Liver (tissue), 3 donors: ENCODE measurements at regions not wholly inside any gene's neighbourhood (a gene's known extent, or its start where the extent isn't known, plus 50 kb on each side); places are given as distances from the start of the nearest gene placed in this dataset.

Source experiments
- EGR1 ChIP-seq, 2 donors: IDR thresholded peaks; 2 replicates each; pipeline ENCODE4 v1.6.1; 2016 to 2018; ENCODE audit warnings: antibody characterized with exemption in 2 of 2, low read depth in 2 of 2
- GABPA ChIP-seq, 2 donors: IDR thresholded peaks in 1 of 2; conservative IDR thresholded peaks in 1 of 2; 2 replicates each; pipeline ENCODE4 v1.6.1; 2016; ENCODE audit warnings: antibody characterized with exemption in 2 of 2, mild to moderate bottlenecking in 1 of 2, moderate library complexity in 1 of 2
- JUND ChIP-seq, 2 donors: IDR thresholded peaks; 2 replicates each; pipeline ENCODE4 v1.6.1; 2016; ENCODE audit warnings: antibody characterized with exemption in 2 of 2
- RAD21 ChIP-seq, 2 donors: IDR thresholded peaks; 2 replicates each; pipeline ENCODE4 v1.6.1; 2016; ENCODE audit warnings: antibody characterized with exemption in 2 of 2, mild to moderate bottlenecking in 2 of 2
- RXRA ChIP-seq, 2 donors: IDR thresholded peaks; 2 replicates each; pipeline ENCODE4 v1.6.1; 2017 to 2018; ENCODE audit warnings: antibody characterized with exemption in 2 of 2, mild to moderate bottlenecking in 1 of 2
- SP1 ChIP-seq: IDR thresholded peaks from 2 replicates; pipeline ENCODE4 v1.6.1; 2018; ENCODE audit warnings: antibody characterized with exemption, mild to moderate bottlenecking
- TAF1 ChIP-seq: conservative IDR thresholded peaks from 2 replicates; pipeline ENCODE4 v1.6.1; 2016; ENCODE audit warnings: antibody characterized with exemption, mild to moderate bottlenecking
- YY1 ChIP-seq: IDR thresholded peaks from 2 replicates; pipeline ENCODE4 v1.6.1; 2016; ENCODE audit warnings: antibody characterized with exemption, mild to moderate bottlenecking
- TF ChIP-seq, protein P1 (sequence below): fragments of 150-350 bp; IDR thresholded peaks from 2 replicates; pipeline ENCODE4 v1.5.1; 2017; ENCODE audit warnings: improper control_type of control experiment, low read depth, low read length; ENCODE audit not compliant: missing input control
- TF ChIP-seq, protein P2 (sequence below): IDR thresholded peaks from 2 replicates; pipeline ENCODE4 v1.6.1; 2016; ENCODE audit warnings: antibody characterized with exemption
- TF ChIP-seq, protein P3 (sequence below): IDR thresholded peaks from 2 replicates; pipeline ENCODE4 v1.6.1; 2016; ENCODE audit warnings: antibody characterized with exemption, mild to moderate bottlenecking
- TF ChIP-seq, protein P4 (sequence below): IDR thresholded peaks from 2 replicates; pipeline ENCODE4 v1.6.1; 2016; ENCODE audit warnings: antibody characterized with exemption
- donor health status: healthy.
- donor health status: healthy.

DNA sequence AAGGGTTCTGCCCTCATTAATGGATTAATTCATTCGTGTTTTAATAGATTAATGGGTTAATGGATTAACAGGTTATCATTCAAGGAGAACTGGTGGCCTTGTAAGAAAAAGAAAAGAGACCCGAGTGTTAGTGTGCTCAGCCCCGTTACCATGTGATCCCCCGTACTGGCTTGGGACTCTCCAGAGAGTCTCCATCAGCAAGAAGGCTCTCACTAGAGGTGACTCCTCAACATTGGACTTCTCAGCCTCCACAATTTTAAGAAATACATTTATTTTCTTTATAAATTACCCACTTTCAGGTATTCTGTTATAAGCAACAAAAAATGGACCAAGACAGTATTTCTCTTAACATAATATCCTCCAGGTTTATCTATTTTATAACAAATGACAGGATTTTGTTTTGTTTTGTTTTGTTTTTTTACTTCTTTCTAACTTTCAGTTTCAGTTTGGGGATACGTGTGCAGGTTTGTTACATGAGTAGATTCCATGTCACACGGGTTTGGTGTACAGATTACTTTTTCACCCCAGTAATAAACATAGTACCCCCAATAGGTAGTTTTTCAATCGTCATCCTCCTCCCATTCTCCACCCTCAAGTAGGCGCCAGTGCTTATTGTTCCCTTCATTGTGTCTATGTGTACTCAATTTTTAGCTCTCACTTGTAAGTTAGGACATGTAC, 456.1 kb downstream of the DNAH5 start:
- TF ChIP-seq, protein P1, sequence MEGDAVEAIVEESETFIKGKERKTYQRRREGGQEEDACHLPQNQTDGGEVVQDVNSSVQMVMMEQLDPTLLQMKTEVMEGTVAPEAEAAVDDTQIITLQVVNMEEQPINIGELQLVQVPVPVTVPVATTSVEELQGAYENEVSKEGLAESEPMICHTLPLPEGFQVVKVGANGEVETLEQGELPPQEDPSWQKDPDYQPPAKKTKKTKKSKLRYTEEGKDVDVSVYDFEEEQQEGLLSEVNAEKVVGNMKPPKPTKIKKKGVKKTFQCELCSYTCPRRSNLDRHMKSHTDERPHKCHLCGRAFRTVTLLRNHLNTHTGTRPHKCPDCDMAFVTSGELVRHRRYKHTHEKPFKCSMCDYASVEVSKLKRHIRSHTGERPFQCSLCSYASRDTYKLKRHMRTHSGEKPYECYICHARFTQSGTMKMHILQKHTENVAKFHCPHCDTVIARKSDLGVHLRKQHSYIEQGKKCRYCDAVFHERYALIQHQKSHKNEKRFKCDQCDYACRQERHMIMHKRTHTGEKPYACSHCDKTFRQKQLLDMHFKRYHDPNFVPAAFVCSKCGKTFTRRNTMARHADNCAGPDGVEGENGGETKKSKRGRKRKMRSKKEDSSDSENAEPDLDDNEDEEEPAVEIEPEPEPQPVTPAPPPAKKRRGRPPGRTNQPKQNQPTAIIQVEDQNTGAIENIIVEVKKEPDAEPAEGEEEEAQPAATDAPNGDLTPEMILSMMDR: no peak
- TF ChIP-seq, protein P2, sequence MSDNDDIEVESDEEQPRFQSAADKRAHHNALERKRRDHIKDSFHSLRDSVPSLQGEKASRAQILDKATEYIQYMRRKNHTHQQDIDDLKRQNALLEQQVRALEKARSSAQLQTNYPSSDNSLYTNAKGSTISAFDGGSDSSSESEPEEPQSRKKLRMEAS: no peak
- TF ChIP-seq, protein P3, sequence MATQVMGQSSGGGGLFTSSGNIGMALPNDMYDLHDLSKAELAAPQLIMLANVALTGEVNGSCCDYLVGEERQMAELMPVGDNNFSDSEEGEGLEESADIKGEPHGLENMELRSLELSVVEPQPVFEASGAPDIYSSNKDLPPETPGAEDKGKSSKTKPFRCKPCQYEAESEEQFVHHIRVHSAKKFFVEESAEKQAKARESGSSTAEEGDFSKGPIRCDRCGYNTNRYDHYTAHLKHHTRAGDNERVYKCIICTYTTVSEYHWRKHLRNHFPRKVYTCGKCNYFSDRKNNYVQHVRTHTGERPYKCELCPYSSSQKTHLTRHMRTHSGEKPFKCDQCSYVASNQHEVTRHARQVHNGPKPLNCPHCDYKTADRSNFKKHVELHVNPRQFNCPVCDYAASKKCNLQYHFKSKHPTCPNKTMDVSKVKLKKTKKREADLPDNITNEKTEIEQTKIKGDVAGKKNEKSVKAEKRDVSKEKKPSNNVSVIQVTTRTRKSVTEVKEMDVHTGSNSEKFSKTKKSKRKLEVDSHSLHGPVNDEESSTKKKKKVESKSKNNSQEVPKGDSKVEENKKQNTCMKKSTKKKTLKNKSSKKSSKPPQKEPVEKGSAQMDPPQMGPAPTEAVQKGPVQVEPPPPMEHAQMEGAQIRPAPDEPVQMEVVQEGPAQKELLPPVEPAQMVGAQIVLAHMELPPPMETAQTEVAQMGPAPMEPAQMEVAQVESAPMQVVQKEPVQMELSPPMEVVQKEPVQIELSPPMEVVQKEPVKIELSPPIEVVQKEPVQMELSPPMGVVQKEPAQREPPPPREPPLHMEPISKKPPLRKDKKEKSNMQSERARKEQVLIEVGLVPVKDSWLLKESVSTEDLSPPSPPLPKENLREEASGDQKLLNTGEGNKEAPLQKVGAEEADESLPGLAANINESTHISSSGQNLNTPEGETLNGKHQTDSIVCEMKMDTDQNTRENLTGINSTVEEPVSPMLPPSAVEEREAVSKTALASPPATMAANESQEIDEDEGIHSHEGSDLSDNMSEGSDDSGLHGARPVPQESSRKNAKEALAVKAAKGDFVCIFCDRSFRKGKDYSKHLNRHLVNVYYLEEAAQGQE: no peak
- no peak for TF ChIP-seq RAD21 (IDR thresholded peaks at IDR 0.05)
- no peak for TF ChIP-seq TAF1
- no peak for TF ChIP-seq EGR1 (IDR thresholded peaks at IDR 0.05; ENCODE audit: low read depth in 2 of 2)
- TF ChIP-seq SP1: no peak
- TF ChIP-seq JUND (IDR thresholded peaks at IDR 0.05): no peak
- no peak for TF ChIP-seq YY1
- TF ChIP-seq, protein P4, sequence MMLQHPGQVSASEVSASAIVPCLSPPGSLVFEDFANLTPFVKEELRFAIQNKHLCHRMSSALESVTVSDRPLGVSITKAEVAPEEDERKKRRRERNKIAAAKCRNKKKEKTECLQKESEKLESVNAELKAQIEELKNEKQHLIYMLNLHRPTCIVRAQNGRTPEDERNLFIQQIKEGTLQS: no peak
- TF ChIP-seq RXRA (IDR thresholded peaks at IDR 0.05): no peak
- TF ChIP-seq GABPA (IDR thresholded peaks at IDR 0.05 in 1 of 2, conservative IDR thresholded peaks at IDR 0.05 in 1 of 2): no peak
